GM18870 (cell line): ENCODE measurements at regions not wholly inside any gene's neighbourhood (a gene's known extent, or its start where the extent isn't known, plus 50 kb on each side); places are given as distances from the start of the nearest gene placed in this dataset.

Source experiments
- ATAC-seq: cut with Tn5 transposase; IDR thresholded peaks from one replicate; pipeline ENCODE4 v1.9.1; 2021; ENCODE audit warnings: moderate library complexity; ENCODE audit not compliant: unreplicated experiment

- no peak for ATAC-seq
Observed at GRCh38 chr13:90984756-90985155, 362.7 kb upstream of the MIR17HG start.

GRCh38 chr13:90995001-90995400, 352.5 kb upstream of the MIR17HG start:
- ATAC-seq: no peak

- ATAC-seq: no peak
Observed at GRCh38 chr13:90995614-90996013, 351.9 kb upstream of the MIR17HG start.

- no peak for ATAC-seq
Observed at GRCh38 chr13:90997951-90998350, 349.5 kb upstream of the MIR17HG start.

- no peak for ATAC-seq
Observed at GRCh38 chr13:90999401-90999800, 348.1 kb upstream of the MIR17HG start.

GRCh38 chr13:91001371-91001770, 346.1 kb upstream of the MIR17HG start:
- no peak for ATAC-seq

- ATAC-seq: no peak
Observed at GRCh38 chr13:91014696-91015095, 332.8 kb upstream of the MIR17HG start.

- peak; percentile 80 for ATAC-seq
Observed at GRCh38 chr13:91017031-91017668, 330.3 kb upstream of the MIR17HG start.

- peak; percentile 41 for ATAC-seq
Observed at GRCh38 chr13:91017669-91018053, 329.8 kb upstream of the MIR17HG start.

- no peak for ATAC-seq
Observed at GRCh38 chr13:91020461-91021034, 326.9 kb upstream of the MIR17HG start.

- no peak for ATAC-seq
Observed at GRCh38 chr13:91024157-91024792, 323.2 kb upstream of the MIR17HG start.

GRCh38 chr13:91025442-91025841, 322.0 kb upstream of the MIR17HG start:
- ATAC-seq: no peak

GRCh38 chr13:91031508-91031907, 316.0 kb upstream of the MIR17HG start:
- no peak for ATAC-seq

GRCh38 chr13:91032104-91032503, 315.4 kb upstream of the MIR17HG start:
- ATAC-seq: no peak

GRCh38 chr13:91036886-91037285, 310.6 kb upstream of the MIR17HG start:
- ATAC-seq: no peak

GRCh38 chr13:91042870-91043269, 304.6 kb upstream of the MIR17HG start:
- no peak for ATAC-seq

GRCh38 chr13:91045351-91046034, 302.0 kb upstream of the MIR17HG start:
- ATAC-seq: no peak

GRCh38 chr13:91046715-91047327, 300.7 kb upstream of the MIR17HG start:
- no peak for ATAC-seq

- ATAC-seq: no peak
Observed at GRCh38 chr13:91050970-91051369, 296.5 kb upstream of the MIR17HG start.

GRCh38 chr13:91052876-91053275, 294.6 kb upstream of the MIR17HG start:
- ATAC-seq: no peak

GRCh38 chr13:91053318-91054065, 294.0 kb upstream of the MIR17HG start:
- ATAC-seq: no peak
